HT-29 (cell line): ENCODE measurements at regions not wholly inside any gene's neighbourhood (a gene's known extent, or its start where the extent isn't known, plus 50 kb on each side); places are given as distances from the start of the nearest gene placed in this dataset.
A peak's percentile ranks its signal among the peaks of the same experiment; 100 is the strongest.

Source experiments
- DNase-seq: peaks from one replicate; pipeline ENCODE4 v3.0.0-alpha.2; 2015; ENCODE audit warnings: low spot score

- no peak for DNase-seq
Observed at GRCh38 chr12:67496581-67496980, 152.0 kb upstream of the DYRK2 start.

- no peak for DNase-seq
Observed at GRCh38 chr12:67498991-67499390, 149.6 kb upstream of the DYRK2 start.

- DNase-seq = peak; percentile 63
Observed at GRCh38 chr12:67501362-67501761, 147.2 kb upstream of the DYRK2 start.

GRCh38 chr12:67504026-67504425, 144.5 kb upstream of the DYRK2 start:
- no peak for DNase-seq

GRCh38 chr12:67506739-67507138, 141.8 kb upstream of the DYRK2 start:
- no peak for DNase-seq

DNA sequence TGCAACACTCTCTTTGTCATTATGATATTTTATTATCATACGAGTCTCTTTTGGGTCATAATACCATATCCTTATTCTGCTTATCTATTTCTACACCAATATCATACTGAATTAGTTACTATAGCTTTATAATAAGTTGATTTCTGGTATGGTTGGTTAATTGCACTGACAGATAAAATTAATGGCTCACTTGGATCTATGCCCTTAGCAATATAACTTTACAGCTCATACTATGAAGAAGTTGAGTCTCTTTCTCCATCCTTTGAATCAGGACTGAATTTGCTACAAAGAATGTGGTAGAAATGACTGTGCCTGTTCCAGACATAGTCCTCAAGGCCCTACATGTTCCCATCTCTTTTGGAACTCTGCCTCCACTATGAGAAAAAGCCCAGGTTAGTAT, 139.7 kb upstream of the DYRK2 start:
- no peak for DNase-seq

DNA sequence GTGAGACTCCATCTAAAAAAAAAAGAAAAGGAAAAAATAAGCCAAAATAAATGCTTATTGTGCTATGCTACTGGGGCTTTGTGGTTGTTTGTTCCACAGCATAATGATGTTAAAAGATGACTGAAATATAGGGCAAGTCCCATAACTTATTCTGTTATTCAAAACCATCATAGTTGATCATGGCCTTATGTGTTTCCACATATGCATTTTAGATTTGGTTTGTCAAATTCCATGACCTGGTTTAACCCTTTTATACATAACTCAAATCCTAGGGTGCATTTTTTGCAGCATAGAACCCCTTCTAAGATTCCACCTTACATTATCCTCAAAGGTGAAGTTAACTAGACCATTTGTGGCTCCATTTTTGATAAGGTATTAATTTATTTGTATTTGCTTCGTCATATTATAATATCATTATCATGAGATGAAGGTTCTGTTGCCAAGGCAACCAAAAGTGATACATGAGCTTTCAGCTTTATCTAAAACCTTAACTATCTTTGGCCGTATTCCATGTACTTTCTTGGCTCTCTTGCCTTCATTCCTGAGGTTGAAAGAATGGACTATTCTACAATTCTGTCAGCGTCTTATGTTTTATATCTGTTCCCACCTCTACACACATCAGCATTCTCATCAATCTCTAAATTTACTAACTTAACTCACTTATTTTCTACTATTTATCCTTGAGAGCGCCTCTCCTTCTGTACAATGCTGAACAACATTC, 138.7 kb upstream of the DYRK2 start:
- no peak for DNase-seq

- no peak for DNase-seq
Observed at GRCh38 chr12:67512061-67512460, 136.5 kb upstream of the DYRK2 start.

DNA sequence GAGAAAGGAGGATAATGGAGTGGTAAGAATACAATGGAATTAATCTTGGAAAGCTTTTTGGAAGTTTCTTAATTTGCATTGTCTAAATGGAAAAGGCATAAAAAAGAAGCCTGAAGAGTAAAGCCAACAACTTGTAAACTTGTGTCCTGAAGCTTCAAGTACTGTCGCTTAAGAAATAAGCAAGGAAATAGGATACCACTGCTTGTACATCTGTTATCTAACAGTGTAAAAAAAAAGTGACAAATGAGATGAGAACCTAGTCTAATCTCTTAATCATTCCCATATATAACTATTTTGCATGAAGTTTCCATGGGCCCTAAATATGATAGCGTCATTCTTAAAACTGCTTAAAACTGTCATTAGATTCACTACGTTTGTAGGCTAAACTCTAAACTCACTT, 134.0 kb upstream of the DYRK2 start:
- no peak for DNase-seq

DNA sequence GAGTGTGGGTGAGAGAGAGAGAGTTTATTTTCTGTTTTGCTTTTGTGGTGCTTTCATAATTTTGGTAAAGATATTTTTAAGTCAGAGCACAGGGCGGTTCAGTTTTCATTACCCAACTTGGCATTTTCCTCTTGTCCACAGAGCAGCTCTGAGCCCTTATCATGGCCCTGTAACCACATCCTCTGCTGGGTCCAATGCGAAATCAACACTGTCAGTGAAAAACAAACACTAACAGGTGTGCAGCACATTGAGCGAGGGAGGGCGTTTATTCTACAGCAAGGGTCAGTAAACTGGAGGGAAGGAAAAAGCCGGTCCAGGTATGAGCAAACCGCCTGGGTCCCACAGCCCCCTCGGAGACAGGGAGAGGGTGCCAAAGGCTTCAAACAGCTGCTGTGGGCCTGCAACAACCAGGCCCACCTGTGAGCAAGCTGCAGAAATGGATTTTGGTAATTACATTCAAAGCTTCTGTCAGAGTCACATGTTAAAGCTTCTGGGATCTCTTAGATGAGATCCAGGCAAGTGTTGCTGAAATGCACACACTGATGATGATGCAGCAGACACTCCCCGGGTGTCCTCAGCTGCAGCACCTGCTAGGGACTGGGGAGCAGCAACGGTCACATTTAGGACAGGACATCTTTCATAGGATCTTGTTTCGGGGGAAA, 132.7 kb upstream of the DYRK2 start:
- DNase-seq = peak; percentile 44

GRCh38 chr12:67517181-67517887, 131.2 kb upstream of the DYRK2 start:
- DNase-seq = no peak

DNA sequence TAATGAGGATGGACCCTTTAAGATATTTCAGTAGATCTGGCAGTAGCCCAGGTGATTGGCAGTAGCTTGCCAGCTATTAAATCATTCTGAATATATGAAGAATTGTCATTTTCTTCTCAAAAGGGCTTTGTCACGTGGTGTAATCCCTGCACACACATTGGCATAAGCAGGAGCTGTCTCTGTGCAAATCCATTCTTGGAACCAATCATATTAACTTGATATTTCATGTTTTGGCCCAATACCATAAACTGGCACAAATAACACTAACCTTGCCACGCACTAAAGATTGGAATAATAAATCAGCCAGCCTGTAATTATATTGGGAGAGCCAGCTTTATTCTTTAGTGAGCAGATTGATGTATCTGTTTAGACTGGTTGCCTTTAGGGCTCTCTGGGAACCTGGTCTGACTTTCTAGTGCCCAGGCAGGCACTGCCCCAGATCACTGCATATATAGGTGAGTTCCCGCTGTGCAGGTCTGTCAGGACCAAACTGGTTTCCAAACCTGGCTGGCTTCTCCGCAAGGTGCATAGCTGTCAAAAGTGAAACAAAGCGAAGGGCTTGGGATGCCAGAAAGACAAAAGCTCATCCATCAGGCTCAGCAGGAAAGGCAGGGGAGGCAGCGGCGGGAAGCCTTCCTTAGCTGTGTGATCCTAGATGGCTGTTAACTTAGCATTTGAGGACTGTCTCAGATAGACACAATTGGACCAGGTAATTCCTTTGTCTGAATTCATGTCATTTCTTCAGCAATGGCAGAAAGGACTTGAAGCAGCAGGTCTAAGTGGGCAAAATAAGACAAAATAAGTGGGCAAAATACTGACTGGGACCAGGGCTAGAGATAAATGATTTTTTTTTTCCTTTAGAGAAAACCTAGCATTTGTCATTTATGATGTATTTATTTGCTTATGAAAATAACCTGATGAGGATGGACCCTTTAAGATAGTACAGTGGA, 128.8 kb upstream of the DYRK2 start:
- DNase-seq = no peak

- DNase-seq = no peak
Observed at GRCh38 chr12:67520606-67521005, 127.9 kb upstream of the DYRK2 start.

DNA sequence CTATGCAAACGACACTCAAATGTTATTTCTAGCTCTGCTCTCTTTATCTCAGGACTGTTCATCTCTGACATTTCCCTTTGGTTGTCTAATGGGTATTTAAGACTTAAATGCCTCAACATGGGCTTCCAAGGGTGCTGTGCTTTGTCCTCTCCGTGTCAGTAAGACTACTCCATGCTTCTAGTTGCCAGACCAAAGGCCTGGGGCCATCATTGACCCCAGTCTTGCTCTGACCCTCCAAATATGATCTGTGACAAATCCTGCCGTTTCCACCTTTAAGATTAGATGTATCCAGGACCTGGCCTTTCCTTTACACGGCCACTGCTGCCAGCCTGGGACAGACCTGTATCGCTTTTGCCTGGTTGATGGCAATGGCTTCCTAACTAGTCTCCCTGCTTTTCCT, 126.3 kb upstream of the DYRK2 start:
- no peak for DNase-seq

- DNase-seq = no peak
Observed at GRCh38 chr12:67523538-67523937, 125.0 kb upstream of the DYRK2 start.

DNA sequence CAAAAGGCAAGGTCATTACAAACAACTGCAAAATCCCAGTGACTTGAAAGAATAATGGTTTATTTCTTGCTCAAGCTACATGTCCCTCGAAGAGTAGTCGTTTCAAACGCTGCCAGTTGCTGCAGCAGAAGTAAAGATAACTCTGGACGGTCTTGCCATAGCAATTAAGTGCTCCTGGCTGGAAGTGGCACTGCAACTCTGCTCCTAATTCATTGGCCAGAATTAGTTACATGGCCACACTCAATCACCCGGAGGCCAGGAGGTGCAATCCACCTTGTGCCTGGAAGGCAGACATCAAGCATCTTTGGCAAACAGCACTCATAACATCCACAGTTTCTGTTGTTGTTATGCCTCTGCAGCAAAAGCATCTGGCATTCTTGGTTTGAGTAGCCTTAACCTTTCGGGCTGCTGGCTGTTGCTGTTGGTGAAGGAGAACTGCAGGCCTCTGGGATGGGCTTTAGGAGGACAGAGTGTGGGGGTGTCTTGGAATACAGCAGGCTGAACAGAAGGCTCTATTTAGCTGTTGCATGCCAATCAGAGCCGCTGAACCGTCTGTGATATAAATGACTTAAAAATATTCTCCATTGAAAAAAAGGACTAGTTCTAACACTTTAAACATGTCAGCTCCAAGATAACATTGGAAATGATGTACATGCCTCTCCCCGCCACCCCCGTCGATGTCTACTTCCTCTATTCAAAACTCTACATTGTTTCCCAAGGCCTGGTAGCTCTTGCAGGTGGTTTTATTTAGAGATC, 123.5 kb upstream of the DYRK2 start:
- no peak for DNase-seq

- no peak for DNase-seq
Observed at GRCh38 chr12:67525617-67525884, 123.0 kb upstream of the DYRK2 start.

GRCh38 chr12:67526129-67526528, 122.4 kb upstream of the DYRK2 start:
- no peak for DNase-seq

DNA sequence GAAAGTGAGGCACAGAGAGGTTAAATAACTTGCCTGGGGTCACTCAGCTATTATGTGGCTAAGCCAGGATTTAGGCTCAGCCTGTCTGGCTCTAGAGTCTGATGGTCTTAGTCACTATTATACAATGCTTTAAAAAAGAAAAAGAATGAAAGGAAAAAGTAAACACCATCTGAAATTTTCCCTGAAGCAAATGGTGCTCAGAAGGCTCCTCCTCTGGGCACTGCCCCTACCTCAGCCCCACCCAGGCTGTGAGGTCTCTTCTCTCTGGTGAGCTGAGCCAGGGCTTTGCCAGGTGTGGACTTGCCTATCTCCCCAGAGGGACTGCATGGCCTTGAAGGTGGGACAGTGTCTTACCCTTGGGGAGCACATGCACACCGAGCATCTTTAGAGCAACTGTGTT, 117.5 kb upstream of the DYRK2 start:
- no peak for DNase-seq

DNA sequence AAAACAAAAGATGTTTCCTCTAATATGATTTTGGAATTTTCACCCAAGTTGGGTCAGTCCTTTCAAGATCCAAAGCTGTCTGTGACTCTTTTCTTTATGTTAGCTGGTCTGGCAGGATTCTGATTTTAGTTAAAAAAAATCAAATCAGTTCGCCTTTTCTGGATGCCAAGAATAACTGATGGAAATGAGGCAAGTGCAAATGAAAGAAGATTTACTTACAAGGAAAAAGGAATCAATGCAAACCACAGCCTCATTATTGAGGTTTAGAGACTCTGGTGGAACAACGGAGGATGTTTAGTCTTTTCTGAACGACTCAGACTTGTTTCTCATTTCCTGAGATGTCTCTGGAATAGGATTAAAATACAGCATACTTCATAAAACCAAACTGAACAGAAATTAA, 117.0 kb upstream of the DYRK2 start:
- no peak for DNase-seq

DNA sequence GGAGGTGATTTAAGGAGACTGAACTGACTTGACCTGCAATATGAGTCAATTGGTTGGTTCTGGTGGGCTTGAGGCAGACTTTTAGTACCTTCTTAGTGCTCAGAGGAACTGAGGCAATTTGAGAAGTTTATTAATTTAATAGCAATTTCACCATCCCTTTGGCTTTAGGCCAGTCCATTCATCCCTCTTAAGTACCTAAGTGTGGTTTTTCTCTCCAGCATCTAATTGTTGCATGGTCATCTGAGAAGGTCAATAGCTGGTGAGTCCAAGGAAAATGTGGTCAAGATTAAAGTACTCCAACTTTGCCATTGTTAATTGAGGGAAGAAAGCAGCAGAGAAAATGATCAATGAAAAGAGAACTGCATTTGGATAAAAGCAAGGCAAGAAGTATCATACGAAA, 115.4 kb upstream of the DYRK2 start:
- DNase-seq = no peak
